ENCODE measurements at regions not wholly inside any gene's neighbourhood (a gene's known extent, or its start where the extent isn't known, plus 50 kb on each side); places are given as distances from the start of the nearest gene placed in this dataset.

DNA sequence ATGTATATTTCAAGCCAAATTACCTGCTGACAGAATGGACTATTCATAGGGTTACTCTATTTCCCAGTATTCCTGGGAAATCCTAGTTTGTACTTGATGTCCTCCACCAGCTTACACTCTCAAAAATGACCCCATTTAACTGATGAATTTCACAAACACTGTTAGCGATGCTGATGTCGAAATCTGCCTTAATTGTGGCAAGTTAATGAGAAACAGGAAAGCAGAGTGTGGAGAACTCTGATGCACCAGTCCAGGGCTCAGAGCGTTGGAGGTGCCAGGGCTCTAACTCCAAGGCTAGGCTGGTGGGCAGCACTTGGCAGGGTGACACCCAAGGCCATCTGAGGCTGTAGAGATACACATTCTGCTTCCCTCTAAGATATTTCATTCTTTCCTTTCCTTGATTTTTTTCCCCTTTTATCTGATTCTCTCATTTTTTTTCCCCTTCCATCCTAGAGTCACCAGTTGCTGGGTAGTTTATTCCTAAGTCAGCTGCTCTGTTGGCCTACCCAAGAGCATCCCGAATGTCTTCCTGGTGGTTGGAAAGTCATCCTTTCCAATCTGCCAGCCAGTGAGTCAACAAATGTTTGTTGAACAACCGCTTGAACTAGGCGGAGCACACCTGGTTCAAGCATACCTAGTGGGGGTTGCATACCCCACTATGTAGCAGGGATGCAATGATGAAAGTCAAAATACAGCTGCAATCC lies 525.0 kb upstream of the NRP1 start:
- TF ChIP-seq TAF1 (IDR thresholded peaks at IDR 0.05; ENCODE audit: borderline replicate concordance, low read depth, low read length) (no peak), POLR2A (IDR thresholded peaks at IDR 0.05; ENCODE audit: low read depth, low read length) (no peak)
